Right renal cortex interstitium (tissue), 3 donors: ENCODE measurements at regions not wholly inside any gene's neighbourhood (a gene's known extent, or its start where the extent isn't known, plus 50 kb on each side); places are given as distances from the start of the nearest gene placed in this dataset.

Experiments
- DNase-seq, 3 donors: peaks; one replicate each; pipeline ENCODE4 v3.0.0-alpha.2; 2013; ENCODE audit warnings: low read depth in 3 of 3, low spot score in 2 of 3

- no peak for DNase-seq
Observed at GRCh38 chr3:76656531-76657070, 383.3 kb upstream of the ROBO2 start.

- no peak for DNase-seq
Observed at GRCh38 chr3:76657909-76658308, 382.0 kb upstream of the ROBO2 start.

- no peak for DNase-seq
Observed at GRCh38 chr3:76661527-76662250, 378.2 kb upstream of the ROBO2 start.

GRCh38 chr3:76664816-76665215 lies 375.1 kb upstream of the ROBO2 start:
- no peak for DNase-seq

GRCh38 chr3:76668653-76669052 lies 371.2 kb upstream of the ROBO2 start:
- DNase-seq: no peak

- no peak for DNase-seq
Observed at GRCh38 chr3:76669322-76669721, 370.6 kb upstream of the ROBO2 start.

- DNase-seq: no peak
Observed at GRCh38 chr3:76673171-76673570, 366.7 kb upstream of the ROBO2 start.

GRCh38 chr3:76679541-76679940 lies 360.4 kb upstream of the ROBO2 start:
- no peak for DNase-seq

- DNase-seq: no peak
Observed at GRCh38 chr3:76683256-76683655, 356.6 kb upstream of the ROBO2 start.

- no peak for DNase-seq
Observed at GRCh38 chr3:76684946-76685345, 355.0 kb upstream of the ROBO2 start.

GRCh38 chr3:76685858-76686257 lies 354.0 kb upstream of the ROBO2 start:
- DNase-seq: no peak

- no peak for DNase-seq
Observed at GRCh38 chr3:76687019-76687418, 352.9 kb upstream of the ROBO2 start.

- peak in 1 of 3 donors; percentile 12 for DNase-seq
Observed at GRCh38 chr3:76694063-76694462, 345.8 kb upstream of the ROBO2 start.

- no peak for DNase-seq
Observed at GRCh38 chr3:76698136-76698706, 341.7 kb upstream of the ROBO2 start.

- DNase-seq: no peak
Observed at GRCh38 chr3:76699846-76700245, 340.1 kb upstream of the ROBO2 start.

GRCh38 chr3:76700323-76700722 lies 339.6 kb upstream of the ROBO2 start:
- no peak for DNase-seq

- no peak for DNase-seq
Observed at GRCh38 chr3:76702676-76703075, 337.2 kb upstream of the ROBO2 start.

GRCh38 chr3:76715426-76715825 lies 324.5 kb upstream of the ROBO2 start:
- no peak for DNase-seq

- DNase-seq: no peak
Observed at GRCh38 chr3:76723366-76723765, 316.5 kb upstream of the ROBO2 start.

GRCh38 chr3:76724075-76724474 lies 315.8 kb upstream of the ROBO2 start:
- no peak for DNase-seq

GRCh38 chr3:76724706-76725105 lies 315.2 kb upstream of the ROBO2 start:
- no peak for DNase-seq

GRCh38 chr3:76726034-76726433 lies 313.9 kb upstream of the ROBO2 start:
- DNase-seq: no peak
